WTC11 (cell line): ENCODE measurements at regions not wholly inside any gene's neighbourhood (a gene's known extent, or its start where the extent isn't known, plus 50 kb on each side); places are given as distances from the start of the nearest gene placed in this dataset.

Source experiments
- ATAC-seq: fragments of 200-7000 bp; cut with Tn5 transposase; 2 replicates; pipeline ENCODE4 v1.10.0; 2021; ENCODE audit warnings: mild to moderate bottlenecking, moderate library complexity
- CTCF ChIA-PET: fragments of 300-600 bp; sonication (Branson Sonifier 250); formaldehyde crosslinking; loops from one replicate; lab custom pipeline; 2021; ENCODE audit warnings: antibody characterized with exemption; lab: Charles Lee
- POLR2A ChIA-PET: fragments of 350-600 bp; sonication (Branson Sonifier 250); formaldehyde crosslinking; loops from one replicate; lab custom pipeline; 2021; ENCODE audit warnings: antibody characterized with exemption; lab: Charles Lee
- DNase-seq: peaks from one replicate; pipeline ENCODE4 v3.0.0; 2021; ENCODE audit warnings: low spot score
- H3K27ac Mint-ChIP-seq: 2 replicates; pipeline ENCODE4 v1.8.0; 2021; ENCODE audit warnings: mixed read lengths
- H3K27me3 Mint-ChIP-seq: 2 replicates; pipeline ENCODE4 v1.8.0; 2021; ENCODE audit warnings: low read depth, mild to moderate bottlenecking, moderate library complexity, mixed read lengths
- H3K36me3 Mint-ChIP-seq: 2 replicates; pipeline ENCODE4 v1.8.0; 2021; ENCODE audit warnings: mixed read lengths
- H3K4me1 Mint-ChIP-seq: 2 replicates; pipeline ENCODE4 v1.8.0; 2022; ENCODE audit warnings: mixed read lengths
- H3K4me3 Mint-ChIP-seq: 2 replicates; pipeline ENCODE4 v1.8.0; 2021; ENCODE audit warnings: mild to moderate bottlenecking, moderate library complexity, mixed read lengths
- H3K9me3 Mint-ChIP-seq: 2 replicates; pipeline ENCODE4 v1.8.0; 2021; ENCODE audit warnings: mixed read lengths
- ATF1 ChIP-seq: sonication (generic); formaldehyde crosslinking; IDR thresholded peaks from 2 replicates; pipeline ENCODE4 v1.8.1; 2023; ENCODE audit warnings: mild to moderate bottlenecking, moderate library complexity, missing genetic modification reagents
- CBFB ChIP-seq: sonication (generic); formaldehyde crosslinking; IDR thresholded peaks from 2 replicates; pipeline ENCODE4 v1.8.1; 2022; ENCODE audit warnings: mild to moderate bottlenecking, low read depth, missing genetic modification reagents
- FOXP1 ChIP-seq: sonication (generic); formaldehyde crosslinking; IDR thresholded peaks from 2 replicates; pipeline ENCODE4 v1.8.0; 2022; ENCODE audit warnings: missing genetic modification reagents, mild to moderate bottlenecking, moderate library complexity, borderline replicate concordance
- GABPB1 ChIP-seq: sonication (generic); formaldehyde crosslinking; IDR thresholded peaks from 2 replicates; pipeline ENCODE4 v1.8.1; 2023; ENCODE audit warnings: mild to moderate bottlenecking, missing genetic modification reagents
- JAZF1 ChIP-seq: fragments of 250-450 bp; sonication (Bioruptor Pico); IDR thresholded peaks from 2 replicates; pipeline ENCODE4 v1.9.0; 2021; ENCODE audit warnings: moderate library complexity, mild to moderate bottlenecking, inconsistent platforms
- MYBL2 ChIP-seq: sonication (generic); formaldehyde crosslinking; IDR thresholded peaks from 2 replicates; pipeline ENCODE4 v1.8.1; 2023; ENCODE audit warnings: mild to moderate bottlenecking, moderate library complexity, missing genetic modification reagents
- OVOL2 ChIP-seq: fragments of 250-450 bp; sonication (Bioruptor Pico); IDR thresholded peaks from 2 replicates; pipeline ENCODE4 v1.9.0; 2021; ENCODE audit warnings: mild to moderate bottlenecking, borderline replicate concordance
- RORB ChIP-seq: fragments of 250-450 bp; sonication (Bioruptor Pico); IDR thresholded peaks from 2 replicates; pipeline ENCODE4 v1.9.0; 2021; ENCODE audit warnings: mild to moderate bottlenecking
- SOX15 ChIP-seq: fragments of 250-450 bp; sonication (Bioruptor Pico); IDR thresholded peaks from 2 replicates; pipeline ENCODE4 v1.9.0; 2021; ENCODE audit warnings: mild to moderate bottlenecking
- TEAD1 ChIP-seq: sonication (generic); formaldehyde crosslinking; IDR thresholded peaks from 2 replicates; pipeline ENCODE4 v1.8.0; 2022; ENCODE audit warnings: mild to moderate bottlenecking, missing genetic modification reagents
- TEAD4 ChIP-seq: sonication (generic); formaldehyde crosslinking; IDR thresholded peaks from 2 replicates; pipeline ENCODE4 v1.8.0; 2022; ENCODE audit warnings: mild to moderate bottlenecking, missing genetic modification reagents
- ZNF317 ChIP-seq: sonication (generic); formaldehyde crosslinking; IDR thresholded peaks from 2 replicates; pipeline ENCODE4 v1.8.1; 2023; ENCODE audit warnings: low read depth, mild to moderate bottlenecking, moderate library complexity, missing genetic modification reagents, borderline replicate concordance
- ZNF416 ChIP-seq: fragments of 250-450 bp; sonication (Bioruptor Pico); IDR thresholded peaks from 2 replicates; pipeline ENCODE4 v1.9.0; 2021; ENCODE audit warnings: mild to moderate bottlenecking, inconsistent platforms
- ZNF423 ChIP-seq: fragments of 250-450 bp; sonication (Bioruptor Pico); IDR thresholded peaks from 2 replicates; pipeline ENCODE4 v2.1.2; 2022; ENCODE audit warnings: mild to moderate bottlenecking, moderate library complexity
- ZNF425 ChIP-seq: fragments of 250-450 bp; sonication (Bioruptor Pico); conservative IDR thresholded peaks from 2 replicates; pipeline ENCODE4 v1.9.0; 2021; ENCODE audit warnings: mild to moderate bottlenecking
- ZNF671 ChIP-seq: fragments of 250-450 bp; sonication (Bioruptor Pico); IDR thresholded peaks from 2 replicates; pipeline ENCODE4 v1.8.0; 2021; ENCODE audit warnings: mild to moderate bottlenecking
- TF ChIP-seq, protein P1 (sequence below): fragments of 250-450 bp; sonication (Bioruptor Pico); IDR thresholded peaks from 2 replicates; pipeline ENCODE4 v1.8.0; 2021; ENCODE audit warnings: mild to moderate bottlenecking
- TF ChIP-seq, protein P2 (sequence below): sonication (generic); formaldehyde crosslinking; IDR thresholded peaks from 2 replicates; pipeline ENCODE4 v1.8.1; 2023; ENCODE audit warnings: mild to moderate bottlenecking, missing genetic modification reagents, borderline replicate concordance
- TF ChIP-seq, protein P3 (sequence below): fragments of 250-450 bp; sonication (Bioruptor Pico); IDR thresholded peaks from 2 replicates; pipeline ENCODE4 v1.9.0; 2021; ENCODE audit warnings: moderate library complexity, mild to moderate bottlenecking, inconsistent platforms, borderline replicate concordance
- TF ChIP-seq, protein P4 (sequence below): fragments of 250-450 bp; sonication (Bioruptor Pico); IDR thresholded peaks from 2 replicates; pipeline ENCODE4 v1.9.0; 2021; ENCODE audit warnings: mild to moderate bottlenecking, borderline replicate concordance

DNA sequence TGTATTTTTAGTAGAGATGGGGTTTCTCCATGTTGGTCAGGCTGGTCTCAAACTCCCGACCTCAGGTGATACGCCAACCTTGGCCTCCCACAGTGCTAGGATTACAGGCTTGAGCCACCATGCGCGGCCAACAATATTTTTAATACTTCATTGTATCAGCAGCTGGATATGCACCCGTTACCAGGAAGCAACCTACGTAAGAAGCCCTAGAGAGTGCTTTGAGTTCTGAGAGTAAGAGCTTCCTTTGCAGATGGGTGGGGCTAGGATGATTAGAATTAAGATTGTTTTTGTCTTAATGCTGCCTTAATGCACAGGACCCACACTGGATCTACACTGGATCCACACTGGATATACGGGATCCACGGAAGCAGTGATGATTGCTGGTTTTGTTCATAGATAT, 123.9 kb upstream of the ABCA1 start (continued):
- no peak for TF ChIP-seq MYBL2 (CRISPR knock-in tag)

DNA sequence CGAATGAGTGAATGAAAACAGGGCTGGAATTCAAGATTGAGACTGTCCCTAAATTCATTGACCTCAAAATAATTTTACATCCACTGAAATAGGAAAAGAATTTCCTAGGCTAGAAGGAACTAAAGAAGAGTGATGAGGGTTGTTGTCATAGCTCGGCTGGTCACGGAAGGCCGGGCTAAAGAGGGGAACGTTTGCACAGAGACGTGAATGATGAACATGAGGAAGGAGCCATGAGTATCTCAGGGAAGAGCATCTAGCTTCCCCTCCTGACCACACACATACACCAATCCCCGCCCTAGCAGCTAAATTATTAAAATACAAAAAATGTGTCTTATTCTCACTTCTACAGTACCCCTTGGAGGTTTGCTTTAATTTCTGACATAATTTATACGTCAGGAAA, 124.4 kb upstream of the ABCA1 start:
- Mint-ChIP-seq H3K9me3 (peaks cover 9% of the 10 kb centered on the region), H3K27me3 (no peaks in the 10 kb centered on the region), H3K36me3 (no peaks in the 10 kb centered on the region)
- CTCF ChIA-PET: no interaction called here
- no peak for TF ChIP-seq ZNF416
- TF ChIP-seq, protein P1, sequence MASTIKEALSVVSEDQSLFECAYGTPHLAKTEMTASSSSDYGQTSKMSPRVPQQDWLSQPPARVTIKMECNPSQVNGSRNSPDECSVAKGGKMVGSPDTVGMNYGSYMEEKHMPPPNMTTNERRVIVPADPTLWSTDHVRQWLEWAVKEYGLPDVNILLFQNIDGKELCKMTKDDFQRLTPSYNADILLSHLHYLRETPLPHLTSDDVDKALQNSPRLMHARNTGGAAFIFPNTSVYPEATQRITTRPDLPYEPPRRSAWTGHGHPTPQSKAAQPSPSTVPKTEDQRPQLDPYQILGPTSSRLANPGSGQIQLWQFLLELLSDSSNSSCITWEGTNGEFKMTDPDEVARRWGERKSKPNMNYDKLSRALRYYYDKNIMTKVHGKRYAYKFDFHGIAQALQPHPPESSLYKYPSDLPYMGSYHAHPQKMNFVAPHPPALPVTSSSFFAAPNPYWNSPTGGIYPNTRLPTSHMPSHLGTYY: no peak
- no peak for TF ChIP-seq CBFB (CRISPR knock-in tag)
- no peak for TF ChIP-seq OVOL2 (CRISPR knock-in tag)
- TF ChIP-seq, protein P2, sequence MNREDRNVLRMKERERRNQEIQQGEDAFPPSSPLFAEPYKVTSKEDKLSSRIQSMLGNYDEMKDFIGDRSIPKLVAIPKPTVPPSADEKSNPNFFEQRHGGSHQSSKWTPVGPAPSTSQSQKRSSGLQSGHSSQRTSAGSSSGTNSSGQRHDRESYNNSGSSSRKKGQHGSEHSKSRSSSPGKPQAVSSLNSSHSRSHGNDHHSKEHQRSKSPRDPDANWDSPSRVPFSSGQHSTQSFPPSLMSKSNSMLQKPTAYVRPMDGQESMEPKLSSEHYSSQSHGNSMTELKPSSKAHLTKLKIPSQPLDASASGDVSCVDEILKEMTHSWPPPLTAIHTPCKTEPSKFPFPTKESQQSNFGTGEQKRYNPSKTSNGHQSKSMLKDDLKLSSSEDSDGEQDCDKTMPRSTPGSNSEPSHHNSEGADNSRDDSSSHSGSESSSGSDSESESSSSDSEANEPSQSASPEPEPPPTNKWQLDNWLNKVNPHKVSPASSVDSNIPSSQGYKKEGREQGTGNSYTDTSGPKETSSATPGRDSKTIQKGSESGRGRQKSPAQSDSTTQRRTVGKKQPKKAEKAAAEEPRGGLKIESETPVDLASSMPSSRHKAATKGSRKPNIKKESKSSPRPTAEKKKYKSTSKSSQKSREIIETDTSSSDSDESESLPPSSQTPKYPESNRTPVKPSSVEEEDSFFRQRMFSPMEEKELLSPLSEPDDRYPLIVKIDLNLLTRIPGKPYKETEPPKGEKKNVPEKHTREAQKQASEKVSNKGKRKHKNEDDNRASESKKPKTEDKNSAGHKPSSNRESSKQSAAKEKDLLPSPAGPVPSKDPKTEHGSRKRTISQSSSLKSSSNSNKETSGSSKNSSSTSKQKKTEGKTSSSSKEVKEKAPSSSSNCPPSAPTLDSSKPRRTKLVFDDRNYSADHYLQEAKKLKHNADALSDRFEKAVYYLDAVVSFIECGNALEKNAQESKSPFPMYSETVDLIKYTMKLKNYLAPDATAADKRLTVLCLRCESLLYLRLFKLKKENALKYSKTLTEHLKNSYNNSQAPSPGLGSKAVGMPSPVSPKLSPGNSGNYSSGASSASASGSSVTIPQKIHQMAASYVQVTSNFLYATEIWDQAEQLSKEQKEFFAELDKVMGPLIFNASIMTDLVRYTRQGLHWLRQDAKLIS (CRISPR knock-in tag): no peak
- TF ChIP-seq, all 79 proteins: peak for 0
- DNase-seq: no peak
- no peak overlapping the region for H3K27ac Mint-ChIP-seq
- no peak overlapping the region for H3K4me3 Mint-ChIP-seq
- POLR2A ChIA-PET: no interaction called here
- ATAC-seq: no peak
- peaks cover 14% of the 10 kb centered on the region for H3K4me1 Mint-ChIP-seq

DNA sequence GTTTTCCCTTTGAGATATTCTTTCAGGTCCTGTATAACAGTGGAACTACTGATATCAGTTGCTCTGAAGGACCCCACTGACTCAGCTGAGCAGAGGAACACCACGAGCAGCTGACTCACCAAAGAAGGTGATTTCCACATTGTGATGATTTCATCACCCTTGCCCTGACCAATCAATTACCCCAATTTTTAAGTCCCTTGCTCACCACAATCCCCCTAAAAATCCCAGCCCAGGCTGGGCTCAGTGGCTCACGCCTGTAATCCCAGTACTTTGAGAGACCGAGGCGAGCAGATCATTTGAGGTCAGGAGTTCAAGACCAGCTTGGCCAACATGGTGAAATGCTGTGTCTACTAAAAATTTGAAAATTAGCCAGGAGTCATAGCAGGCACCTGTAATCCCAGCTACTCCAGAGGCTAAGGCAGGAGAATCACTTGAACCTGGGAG, 125.3 kb upstream of the ABCA1 start:
- no peak overlapping the region for H3K27ac Mint-ChIP-seq
- H3K36me3 Mint-ChIP-seq: no peaks in the 10 kb centered on the region

GRCh38 chr9:105054491-105054890, 126.5 kb upstream of the ABCA1 start:
- DNase-seq: no peak
- Mint-ChIP-seq H3K4me3 (no peak overlapping the region), H3K27ac (peak overlapping the region; percentile 88), H3K27me3 (no peaks in the 10 kb centered on the region), H3K4me1 (peaks cover 14% of the 10 kb centered on the region), H3K36me3 (no peaks in the 10 kb centered on the region), H3K9me3 (peaks cover 9% of the 10 kb centered on the region)
- CTCF ChIA-PET: no interaction called here
- ATAC-seq: peak; percentile 73
- POLR2A ChIA-PET: interaction anchor here (0.6 kb wide), 1 partner anchor 29 kb away, joined by 3 read pairs; no protein-coding TSS in a partner anchor
- TF ChIP-seq SOX15: no peak
- no peak for TF ChIP-seq RORB (CRISPR knock-in tag)
- TF ChIP-seq ZNF425 (CRISPR knock-in tag): no peak
- no peak for TF ChIP-seq FOXP1 (CRISPR knock-in tag)
- no peak for TF ChIP-seq ZNF423 (CRISPR knock-in tag)
- no peak for TF ChIP-seq TEAD4 (CRISPR knock-in tag)
- TF ChIP-seq ZNF317 (CRISPR knock-in tag): no peak
- TF ChIP-seq, protein P3, sequence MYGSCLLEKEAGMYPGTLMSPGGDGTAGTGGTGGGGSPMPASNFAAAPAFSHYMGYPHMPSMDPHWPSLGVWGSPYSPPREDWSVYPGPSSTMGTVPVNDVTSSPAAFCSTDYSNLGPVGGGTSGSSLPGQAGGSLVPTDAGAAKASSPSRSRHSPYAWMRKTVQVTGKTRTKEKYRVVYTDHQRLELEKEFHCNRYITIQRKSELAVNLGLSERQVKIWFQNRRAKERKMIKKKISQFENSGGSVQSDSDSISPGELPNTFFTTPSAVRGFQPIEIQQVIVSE: no peak
- TF ChIP-seq, protein P4, sequence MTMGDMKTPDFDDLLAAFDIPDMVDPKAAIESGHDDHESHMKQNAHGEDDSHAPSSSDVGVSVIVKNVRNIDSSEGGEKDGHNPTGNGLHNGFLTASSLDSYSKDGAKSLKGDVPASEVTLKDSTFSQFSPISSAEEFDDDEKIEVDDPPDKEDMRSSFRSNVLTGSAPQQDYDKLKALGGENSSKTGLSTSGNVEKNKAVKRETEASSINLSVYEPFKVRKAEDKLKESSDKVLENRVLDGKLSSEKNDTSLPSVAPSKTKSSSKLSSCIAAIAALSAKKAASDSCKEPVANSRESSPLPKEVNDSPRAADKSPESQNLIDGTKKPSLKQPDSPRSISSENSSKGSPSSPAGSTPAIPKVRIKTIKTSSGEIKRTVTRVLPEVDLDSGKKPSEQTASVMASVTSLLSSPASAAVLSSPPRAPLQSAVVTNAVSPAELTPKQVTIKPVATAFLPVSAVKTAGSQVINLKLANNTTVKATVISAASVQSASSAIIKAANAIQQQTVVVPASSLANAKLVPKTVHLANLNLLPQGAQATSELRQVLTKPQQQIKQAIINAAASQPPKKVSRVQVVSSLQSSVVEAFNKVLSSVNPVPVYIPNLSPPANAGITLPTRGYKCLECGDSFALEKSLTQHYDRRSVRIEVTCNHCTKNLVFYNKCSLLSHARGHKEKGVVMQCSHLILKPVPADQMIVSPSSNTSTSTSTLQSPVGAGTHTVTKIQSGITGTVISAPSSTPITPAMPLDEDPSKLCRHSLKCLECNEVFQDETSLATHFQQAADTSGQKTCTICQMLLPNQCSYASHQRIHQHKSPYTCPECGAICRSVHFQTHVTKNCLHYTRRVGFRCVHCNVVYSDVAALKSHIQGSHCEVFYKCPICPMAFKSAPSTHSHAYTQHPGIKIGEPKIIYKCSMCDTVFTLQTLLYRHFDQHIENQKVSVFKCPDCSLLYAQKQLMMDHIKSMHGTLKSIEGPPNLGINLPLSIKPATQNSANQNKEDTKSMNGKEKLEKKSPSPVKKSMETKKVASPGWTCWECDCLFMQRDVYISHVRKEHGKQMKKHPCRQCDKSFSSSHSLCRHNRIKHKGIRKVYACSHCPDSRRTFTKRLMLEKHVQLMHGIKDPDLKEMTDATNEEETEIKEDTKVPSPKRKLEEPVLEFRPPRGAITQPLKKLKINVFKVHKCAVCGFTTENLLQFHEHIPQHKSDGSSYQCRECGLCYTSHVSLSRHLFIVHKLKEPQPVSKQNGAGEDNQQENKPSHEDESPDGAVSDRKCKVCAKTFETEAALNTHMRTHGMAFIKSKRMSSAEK (CRISPR knock-in tag): no peak
- no peak for TF ChIP-seq JAZF1
- TF ChIP-seq ATF1 (CRISPR knock-in tag): no peak
- no peak for TF ChIP-seq TEAD1 (CRISPR knock-in tag)
- no peak for TF ChIP-seq ZNF671 (CRISPR knock-in tag)

More for the DNA sequence above, 125.3 kb upstream of the ABCA1 start:
- no peak for ATAC-seq
- Mint-ChIP-seq H3K9me3 (peaks cover 9% of the 10 kb centered on the region), H3K4me3 (no peak overlapping the region), H3K27me3 (no peaks in the 10 kb centered on the region), H3K4me1 (peaks cover 14% of the 10 kb centered on the region)
- TF ChIP-seq MYBL2 (CRISPR knock-in tag) (no peak), GABPB1 (CRISPR knock-in tag) (0 out of 2 replicates have a peak, but pooled peaks have one; percentile 58)
- CTCF ChIA-PET: no interaction called here
- no peak for DNase-seq
- POLR2A ChIA-PET: no interaction called here
